Left cardiac atrium (tissue), 4 donors: ENCODE measurements at regions not wholly inside any gene's neighbourhood (a gene's known extent, or its start where the extent isn't known, plus 50 kb on each side); places are given as distances from the start of the nearest gene placed in this dataset.
A peak's percentile ranks its signal among the peaks of the same experiment; 100 is the strongest.

Experiments used
- ATAC-seq, 2 donors: fragments of 200-7000 bp; cut with Tn5 transposase; one replicate each; pipeline ENCODE4 v1.9.1; 2020; ENCODE audit warnings: mild to moderate bottlenecking in 2 of 2, moderate library complexity in 2 of 2
- DNase-seq: peaks from one replicate; pipeline ENCODE4 v3.0.0-alpha.2; 2020
- intact Hi-C, 2 donors: fragments of 100-400 bp; cut with DNase I; formaldehyde crosslinking; loops; one replicate each; pipeline versions ENCODE4 v1.14.1 to v1.15.1; 2022 to 2023
- donor health status: DM: no; HTN: yes; CAD: no.
- donor health status: DM: no; HTN: yes; CAD: no; lungs with severe emphysema.
- donor health status: DM: yes; HTN: yes; CAD: no.
- donor health status: Dilated cardiomyopathy.

GRCh38 chr10:43749145-43749576 lies 100.5 kb upstream of the ZNF32 start:
- no peak for ATAC-seq
- intact Hi-C loops: no loop called here
- DNase-seq: no peak

DNA sequence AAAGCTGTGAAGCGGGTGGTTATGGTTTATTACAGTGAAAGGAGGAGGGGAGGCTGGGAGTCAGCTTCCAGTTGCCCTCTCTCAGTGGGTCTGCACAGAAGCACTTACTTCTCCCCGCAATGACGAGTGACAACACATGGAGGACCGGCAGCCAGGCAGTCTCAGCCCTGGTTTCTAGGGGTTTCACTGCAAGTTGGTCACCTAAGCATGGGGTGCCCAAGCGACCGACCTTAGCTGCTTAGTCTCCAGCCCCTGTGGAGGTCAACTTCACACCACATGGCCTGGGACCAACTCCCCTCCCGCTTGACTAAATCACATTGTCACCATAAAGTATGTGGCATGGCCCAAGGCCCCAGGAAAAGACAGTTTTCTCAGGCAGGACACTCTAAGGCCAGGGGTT lies 99.9 kb upstream of the ZNF32 start:
- DNase-seq (no peak), ATAC-seq (no peak)
- intact Hi-C loops: no loop called here

- ATAC-seq (no peak), DNase-seq (no peak)
- intact Hi-C loops: no loop called here
Observed at GRCh38 chr10:43746906-43747305, 98.2 kb upstream of the ZNF32 start.

GRCh38 chr10:43739161-43739560 lies 90.5 kb upstream of the ZNF32 start:
- ATAC-seq (no peak), DNase-seq (no peak)
- intact Hi-C loops: no loop called here

DNA sequence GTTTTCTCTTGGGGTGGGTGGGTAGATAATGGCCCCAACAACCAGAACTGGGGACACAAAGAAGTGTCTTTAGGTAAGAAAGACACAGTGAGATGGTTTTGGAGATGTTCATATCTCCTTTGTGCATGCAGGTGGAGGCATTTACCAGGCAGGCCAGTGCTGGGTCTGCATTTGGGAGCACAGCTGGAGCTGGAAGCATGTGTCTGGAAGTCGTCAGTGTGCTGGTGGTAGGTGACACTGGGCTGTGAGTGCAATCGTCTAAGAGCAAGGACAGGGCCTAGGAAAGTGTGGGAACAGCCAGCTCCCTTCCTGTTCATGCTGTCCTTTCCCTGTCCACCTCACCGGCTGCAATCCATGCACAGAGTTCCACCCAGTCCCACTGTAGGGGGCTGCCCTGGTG lies 88.3 kb upstream of the ZNF32 start:
- intact Hi-C loops: no loop called here
- DNase-seq (no peak), ATAC-seq (no peak)

DNA sequence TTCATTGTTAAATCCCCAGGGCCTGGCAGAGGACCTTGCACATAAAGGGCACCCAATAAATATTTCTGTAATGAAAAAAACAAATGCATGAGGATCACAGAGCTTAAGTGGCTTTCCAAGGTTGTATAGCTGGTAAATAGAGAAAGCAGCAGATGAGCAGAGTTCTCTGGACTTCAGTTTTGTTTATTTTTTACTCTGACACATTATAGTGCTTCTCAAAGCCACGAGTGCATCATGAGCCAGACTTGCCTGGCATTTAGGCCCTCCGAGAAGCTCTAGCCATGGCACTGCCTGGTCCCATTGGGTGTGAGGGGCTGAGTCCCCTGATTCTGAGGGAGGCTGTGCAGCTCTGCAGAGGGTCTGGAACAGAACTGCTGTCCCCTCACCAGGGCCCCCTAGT lies 87.2 kb upstream of the ZNF32 start:
- ATAC-seq (no peak), DNase-seq (no peak)
- intact Hi-C loops: no loop called here

GRCh38 chr10:43734716-43735115 lies 86.0 kb upstream of the ZNF32 start:
- intact Hi-C loops: no loop called here
- DNase-seq (no peak), ATAC-seq (no peak)

DNA sequence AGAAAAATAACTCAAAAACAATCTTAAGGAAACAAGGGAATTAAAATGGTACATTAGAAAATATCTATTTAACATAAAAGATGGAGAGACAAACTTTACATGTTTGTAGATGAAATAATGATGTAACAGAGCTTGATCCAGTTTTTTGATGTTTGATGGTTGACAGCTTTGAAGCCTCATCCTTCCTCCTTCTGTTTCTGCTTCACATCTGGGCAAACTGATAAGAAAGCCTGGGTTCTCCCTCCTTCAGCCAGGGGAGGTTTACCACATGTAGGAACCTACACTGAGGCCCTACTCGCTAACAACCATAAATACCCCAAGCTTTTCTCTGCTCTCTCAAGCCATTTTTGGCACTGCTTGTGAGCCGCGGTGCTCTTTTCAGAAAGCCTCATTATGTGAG lies 82.8 kb upstream of the ZNF32 start:
- intact Hi-C loops: no loop called here
- no peak for DNase-seq
- no peak for ATAC-seq

- no peak for ATAC-seq
- no peak for DNase-seq
- intact Hi-C loops: no loop called here
Observed at GRCh38 chr10:43728425-43728824, 79.7 kb upstream of the ZNF32 start.

DNA sequence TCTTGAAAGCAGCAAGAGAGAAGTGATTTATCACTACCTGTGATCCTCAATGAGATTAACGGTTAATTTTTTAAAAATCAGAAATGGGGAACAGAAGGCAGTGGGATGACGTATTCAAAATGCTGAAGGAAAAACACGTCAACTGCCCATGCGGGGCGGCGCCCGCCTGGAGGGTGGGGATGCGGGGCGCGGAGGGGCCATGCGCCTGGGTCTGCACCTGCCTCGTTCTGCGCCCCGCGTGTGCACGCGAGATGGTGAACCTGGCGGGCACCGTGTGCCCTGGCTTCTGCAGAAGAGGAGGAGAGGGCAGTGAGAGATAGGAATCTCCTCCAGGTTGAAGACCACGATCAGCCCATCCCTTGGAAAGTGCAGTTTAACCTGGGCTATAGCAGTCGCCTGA lies 79.3 kb upstream of the ZNF32 start:
- ATAC-seq: no peak
- intact Hi-C loops: no loop called here
- DNase-seq: no peak

GRCh38 chr10:43715334-43715733 lies 66.7 kb upstream of the ZNF32 start:
- DNase-seq (no peak), ATAC-seq (no peak)
- intact Hi-C loops: no loop called here

DNA sequence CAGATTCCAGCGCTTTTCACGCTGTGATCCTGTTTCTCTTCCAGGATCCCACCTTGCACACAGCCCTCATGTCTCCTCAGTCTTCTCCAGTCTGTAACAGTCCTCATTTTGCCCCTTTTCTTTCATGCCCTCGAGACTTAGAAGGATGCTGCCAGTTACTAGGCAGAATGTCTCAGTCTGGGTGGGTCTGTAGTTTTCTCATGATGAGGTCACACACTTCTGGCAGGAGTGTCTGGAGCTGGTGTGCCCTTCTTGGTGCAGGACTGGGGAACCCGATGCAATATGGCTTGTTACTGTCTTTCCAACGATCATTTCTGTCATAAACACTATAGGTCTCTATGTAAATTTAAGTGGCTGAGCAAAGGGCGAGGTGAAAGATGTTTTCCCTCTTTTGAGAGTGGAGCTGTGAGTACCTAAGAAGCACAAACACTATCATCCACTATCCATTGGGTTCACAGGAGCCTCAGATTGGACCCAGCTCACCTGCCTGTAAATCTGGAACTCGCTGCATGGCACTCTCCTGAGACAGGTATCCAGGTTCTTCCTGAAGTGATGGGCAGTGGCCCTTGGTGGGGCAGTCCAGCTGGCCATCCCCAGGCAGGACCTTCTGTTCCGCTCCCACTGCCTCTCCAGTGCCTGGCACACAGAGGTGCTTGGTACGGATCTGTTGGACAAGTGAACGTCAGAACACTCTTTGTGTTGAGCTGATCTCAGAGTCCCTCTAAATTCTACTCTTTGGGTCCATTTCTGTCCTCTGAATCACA lies 64.3 kb upstream of the ZNF32 start:
- ATAC-seq (no peak), DNase-seq (no peak)
- intact Hi-C loops: no loop called here

DNA sequence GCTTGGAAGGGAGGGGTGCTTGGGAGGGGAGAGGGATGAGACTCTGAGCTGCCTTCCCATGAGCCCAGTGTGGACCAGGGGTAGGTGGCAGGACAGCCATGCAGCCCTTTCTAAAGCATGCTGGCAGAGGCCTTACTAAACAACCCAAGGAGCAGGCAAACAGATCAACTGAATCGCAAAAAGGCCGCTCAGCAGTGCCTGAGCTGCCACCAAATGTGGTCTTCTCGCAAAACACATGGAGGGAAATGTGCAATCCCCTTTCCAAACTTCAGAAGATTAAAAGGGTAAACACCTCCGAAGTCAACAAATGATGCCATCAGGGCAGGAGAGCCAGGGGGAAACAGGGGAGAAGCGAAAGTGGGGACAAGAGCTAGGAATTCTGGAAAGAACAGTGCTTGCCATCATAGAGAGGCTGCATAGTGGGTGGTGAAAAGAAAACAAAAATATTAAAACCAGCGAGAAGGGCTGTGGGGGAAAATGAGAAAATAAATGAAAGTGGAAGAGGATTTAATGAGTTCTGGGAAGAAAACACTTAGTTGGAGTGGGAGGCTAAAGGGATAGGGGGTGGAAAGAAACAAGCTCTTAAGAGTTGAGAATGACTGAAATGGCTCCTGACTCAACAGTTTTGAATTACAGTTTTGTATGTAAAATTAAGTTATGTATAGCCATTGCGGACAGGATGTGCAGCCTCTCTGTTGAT lies 62.2 kb upstream of the ZNF32 start:
- ATAC-seq (no peak), DNase-seq (no peak)
- intact Hi-C loops: no loop called here

GRCh38 chr10:43708262-43708661 lies 59.6 kb upstream of the ZNF32 start:
- DNase-seq (no peak), ATAC-seq (no peak)
- intact Hi-C loops: no loop called here

GRCh38 chr10:43707770-43708169 lies 59.1 kb upstream of the ZNF32 start:
- ATAC-seq (peak; percentile 55 to 81), DNase-seq (peak; percentile 48)
- intact Hi-C loops: no loop called here

DNA sequence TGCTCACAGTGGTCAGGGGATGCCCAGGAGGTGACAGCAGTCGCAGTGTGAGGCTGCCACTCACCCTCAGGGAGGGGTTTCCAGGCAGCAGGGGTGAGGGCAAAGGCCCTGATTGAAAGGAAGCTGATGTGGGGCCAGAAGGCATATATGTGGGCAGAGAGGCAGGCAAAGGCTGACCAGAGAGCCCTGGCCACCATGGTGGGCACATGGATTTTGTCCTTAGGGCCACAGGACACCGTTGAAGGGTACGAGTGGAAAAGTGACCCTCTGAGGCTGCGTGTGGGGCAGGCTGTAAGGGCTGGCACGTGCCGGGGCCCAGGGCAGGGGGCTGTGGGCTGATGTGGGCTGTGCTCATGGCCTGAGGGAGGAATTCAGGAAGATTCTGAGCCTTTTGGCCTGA lies 57.5 kb upstream of the ZNF32 start:
- ATAC-seq: no peak
- no peak for DNase-seq
- intact Hi-C loops: no loop called here

DNA sequence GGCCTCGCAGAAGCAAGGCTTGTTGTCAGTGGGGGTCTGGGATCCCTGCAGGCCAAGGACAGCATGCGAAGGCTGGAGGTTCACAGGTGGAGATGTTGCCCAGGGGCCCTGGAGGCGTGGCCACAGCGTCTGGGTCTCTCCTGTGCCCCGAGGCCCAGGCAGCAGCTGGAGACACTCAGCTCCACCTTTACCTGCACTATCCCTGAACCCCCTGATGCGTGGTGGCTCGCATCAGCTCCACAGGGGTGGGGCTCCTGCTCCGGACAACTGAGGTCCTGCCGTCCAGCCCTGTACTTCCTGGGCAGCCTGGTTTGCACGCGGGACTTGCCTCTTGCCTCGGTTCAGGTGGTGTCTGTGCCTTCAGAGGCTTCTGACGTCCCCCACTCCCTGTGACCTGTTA lies 54.6 kb upstream of the ZNF32 start:
- intact Hi-C loops: no loop called here
- ATAC-seq (no peak), DNase-seq (no peak)

DNA sequence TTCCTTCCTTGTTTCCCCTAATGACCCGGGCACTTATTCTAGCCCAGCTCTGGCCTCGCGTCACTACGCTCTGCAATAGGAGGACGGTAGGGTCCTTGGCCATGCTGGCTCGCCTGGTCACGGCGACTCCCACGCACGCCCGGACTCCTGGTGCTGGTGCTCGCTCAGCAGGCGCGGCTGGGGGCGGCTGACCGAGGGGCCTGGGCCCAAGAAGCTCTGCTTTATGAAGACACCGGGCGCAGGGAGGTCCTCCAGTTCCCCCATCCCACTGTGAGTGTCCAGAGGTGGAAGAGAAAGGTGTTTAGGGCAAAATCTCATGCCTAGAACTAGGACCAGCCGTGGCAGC lies 54.2 kb upstream of the ZNF32 start:
- intact Hi-C loops: no loop called here
- ATAC-seq: no peak
- DNase-seq: no peak

DNA sequence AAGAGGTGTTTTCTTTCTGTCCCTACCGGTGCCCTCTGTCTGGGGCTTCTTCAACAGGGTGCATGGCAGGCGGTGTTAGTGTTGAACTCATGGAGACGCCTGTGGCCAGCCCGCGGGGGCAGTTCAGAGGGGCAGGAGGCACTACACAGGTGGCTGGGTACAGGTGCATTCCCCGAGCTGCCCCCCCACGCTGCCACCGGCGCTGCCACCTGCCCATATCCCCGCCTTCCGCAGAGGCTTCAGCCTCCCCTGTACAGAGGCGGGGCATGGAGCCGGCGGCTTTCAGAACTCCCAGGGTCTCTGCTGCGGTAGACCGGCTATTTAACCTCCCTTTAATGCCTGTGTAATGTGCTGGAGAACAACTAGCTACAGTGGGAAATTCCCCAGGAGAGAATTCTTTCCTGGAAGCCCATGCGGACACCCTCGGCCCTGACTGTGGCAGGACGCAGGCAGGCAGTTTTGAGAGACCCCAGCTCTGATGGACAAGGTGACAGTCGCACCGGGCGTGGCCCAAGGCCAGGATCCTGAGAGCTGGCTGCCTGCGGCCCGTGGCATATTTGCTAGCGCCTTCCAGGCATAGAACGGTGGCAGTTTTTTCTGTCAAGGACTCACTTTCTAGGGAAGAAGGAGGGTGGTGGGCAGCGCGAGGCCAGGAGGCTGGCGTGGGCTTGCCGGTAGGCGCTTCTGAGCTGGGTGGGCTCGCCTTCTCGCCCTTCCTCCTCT lies 53.7 kb upstream of the ZNF32 start:
- intact Hi-C loops: no loop called here
- ATAC-seq: no peak
- DNase-seq: no peak

GRCh38 chr10:43701295-43701694 lies 52.6 kb upstream of the ZNF32 start:
- no peak for DNase-seq
- no peak for ATAC-seq
- intact Hi-C loops: no loop called here

DNA sequence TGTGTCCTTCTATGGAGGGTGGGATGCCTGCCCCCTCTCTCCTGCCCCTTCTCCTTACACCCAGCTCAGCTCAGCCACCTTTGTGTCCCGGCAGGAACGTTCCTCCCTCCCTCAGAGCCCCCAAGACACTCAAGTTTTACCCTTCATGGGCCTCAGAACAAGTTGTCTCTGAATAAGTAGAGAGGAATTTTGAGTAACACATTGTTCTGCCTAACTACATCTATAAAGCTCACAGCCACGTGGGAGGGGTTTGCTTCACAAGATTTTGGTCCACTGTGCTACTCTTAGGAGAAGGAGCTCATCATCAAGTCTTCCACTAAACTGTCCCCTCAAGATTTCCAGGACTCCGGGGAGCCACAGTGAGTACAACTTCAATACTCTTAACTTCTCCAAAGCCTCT lies 51.6 kb upstream of the ZNF32 start:
- DNase-seq: no peak
- intact Hi-C loops: no loop called here
- no peak for ATAC-seq
